HG03108 (cell line): ENCODE measurements at regions not wholly inside any gene's neighbourhood (a gene's known extent, or its start where the extent isn't known, plus 50 kb on each side); places are given as distances from the start of the nearest gene placed in this dataset.

Experiments used
- ATAC-seq: cut with Tn5 transposase; IDR thresholded peaks from one replicate; pipeline ENCODE4 v1.9.1; 2021; ENCODE audit warnings: moderate library complexity; ENCODE audit not compliant: unreplicated experiment

- ATAC-seq: no peak
Observed at GRCh38 chr3:104763007-104763406, 603.7 kb upstream of the ALCAM start.

- ATAC-seq: no peak
Observed at GRCh38 chr3:104764496-104764895, 602.2 kb upstream of the ALCAM start.

- ATAC-seq: no peak
Observed at GRCh38 chr3:104768886-104769285, 597.8 kb upstream of the ALCAM start.

DNA sequence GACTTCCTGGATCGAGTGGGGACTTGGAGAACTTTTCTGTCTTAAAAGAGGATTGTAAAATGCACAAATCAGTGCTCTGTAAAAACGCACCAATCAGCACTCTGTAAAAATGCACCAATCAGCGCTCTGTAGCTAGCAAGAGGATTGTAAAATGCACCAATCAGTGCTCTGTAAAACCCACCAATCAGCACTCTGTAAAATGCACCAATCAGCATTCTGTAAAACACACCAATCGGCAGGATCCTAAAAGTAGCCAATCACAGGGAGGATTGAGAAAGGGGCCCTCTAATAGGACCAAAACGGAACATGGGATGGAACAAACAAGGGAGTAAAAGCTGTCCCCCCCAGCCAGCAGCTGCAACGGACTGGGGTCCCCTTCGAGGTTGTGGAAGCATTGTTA lies 587.4 kb upstream of the ALCAM start:
- no peak for ATAC-seq

- no peak for ATAC-seq
Observed at GRCh38 chr3:104781112-104781511, 585.6 kb upstream of the ALCAM start.

GRCh38 chr3:104785947-104786346 lies 580.8 kb upstream of the ALCAM start:
- ATAC-seq: no peak

DNA sequence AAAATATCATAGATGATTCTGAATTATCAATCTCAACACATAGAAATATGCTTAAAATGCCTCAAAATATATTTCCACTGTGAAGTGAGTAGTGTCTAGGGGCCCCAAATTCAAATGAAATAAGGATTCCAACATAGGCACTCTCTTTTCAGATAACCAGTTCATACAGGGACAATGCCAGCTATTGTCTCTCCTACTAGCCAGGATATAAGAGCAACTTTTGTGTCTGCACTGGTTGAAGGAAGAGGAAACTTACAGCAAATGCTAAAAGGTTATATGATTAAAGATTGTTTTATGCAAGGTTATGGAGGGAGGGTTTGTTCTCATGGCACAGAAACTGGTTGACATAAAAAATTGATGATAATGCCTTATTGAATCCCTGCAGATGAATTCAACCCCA lies 579.4 kb upstream of the ALCAM start:
- ATAC-seq: no peak

DNA sequence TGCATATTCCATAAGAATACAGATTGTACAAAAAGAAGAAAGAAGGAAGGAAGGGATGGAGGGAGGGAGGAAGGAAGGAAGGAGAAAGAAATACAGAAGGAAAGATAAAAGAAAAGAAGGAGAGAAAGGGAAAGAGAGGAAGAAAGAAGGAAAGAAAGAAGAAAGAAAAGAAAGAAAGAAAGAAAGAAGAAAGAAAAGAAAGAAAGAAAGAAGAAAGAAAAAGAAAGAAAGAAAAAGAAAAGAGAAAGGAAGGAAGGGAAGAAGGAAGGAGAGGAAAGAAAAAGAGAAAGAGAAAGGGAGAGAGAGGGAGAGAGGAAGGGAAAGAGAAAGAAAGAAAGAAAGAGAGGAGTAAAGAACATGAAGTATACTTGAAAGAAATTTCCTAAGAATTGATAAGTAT lies 577.9 kb upstream of the ALCAM start:
- ATAC-seq: no peak

- no peak for ATAC-seq
Observed at GRCh38 chr3:104791331-104791730, 575.4 kb upstream of the ALCAM start.

DNA sequence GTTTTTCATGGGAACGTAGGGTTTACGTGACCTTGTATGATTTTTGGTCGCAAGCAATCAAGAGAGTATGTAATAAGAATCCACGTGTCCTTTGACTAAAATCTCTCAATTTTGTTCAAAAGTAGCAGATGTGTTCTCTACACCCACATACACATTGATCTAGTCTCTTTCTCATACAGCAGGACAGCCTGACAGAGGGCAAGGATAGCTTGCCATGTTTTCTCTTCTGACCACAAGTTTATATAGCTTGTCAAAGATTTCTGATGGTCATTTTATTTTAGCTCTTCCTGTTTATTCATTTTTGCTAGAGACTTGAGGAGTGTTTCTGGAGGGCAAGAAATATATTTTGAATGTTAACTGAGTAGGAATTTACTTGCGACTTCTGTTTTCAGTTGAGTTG lies 570.2 kb upstream of the ALCAM start:
- ATAC-seq: no peak

GRCh38 chr3:104805042-104805441 lies 561.7 kb upstream of the ALCAM start:
- no peak for ATAC-seq

GRCh38 chr3:104805508-104805907 lies 561.2 kb upstream of the ALCAM start:
- no peak for ATAC-seq

DNA sequence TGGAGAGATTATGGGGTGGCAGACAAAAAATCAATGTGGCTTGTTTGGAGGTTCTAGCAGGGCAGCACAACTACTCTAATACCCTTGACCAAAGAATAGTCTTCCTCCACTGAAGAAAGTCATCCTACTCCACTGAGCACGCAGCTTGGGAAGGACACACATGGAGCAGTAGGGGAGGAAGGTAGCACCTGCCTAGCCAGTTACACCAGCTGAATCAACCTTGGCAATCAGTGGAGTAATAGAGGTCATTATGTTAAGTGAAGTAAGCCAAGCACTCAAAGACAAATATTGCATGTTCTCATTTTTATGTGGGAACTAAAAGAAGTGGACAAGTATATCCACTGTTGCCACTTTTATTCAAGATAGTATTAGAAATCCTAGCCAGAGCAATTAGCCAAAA lies 555.8 kb upstream of the ALCAM start:
- ATAC-seq: no peak

- no peak for ATAC-seq
Observed at GRCh38 chr3:104816008-104816407, 550.7 kb upstream of the ALCAM start.

DNA sequence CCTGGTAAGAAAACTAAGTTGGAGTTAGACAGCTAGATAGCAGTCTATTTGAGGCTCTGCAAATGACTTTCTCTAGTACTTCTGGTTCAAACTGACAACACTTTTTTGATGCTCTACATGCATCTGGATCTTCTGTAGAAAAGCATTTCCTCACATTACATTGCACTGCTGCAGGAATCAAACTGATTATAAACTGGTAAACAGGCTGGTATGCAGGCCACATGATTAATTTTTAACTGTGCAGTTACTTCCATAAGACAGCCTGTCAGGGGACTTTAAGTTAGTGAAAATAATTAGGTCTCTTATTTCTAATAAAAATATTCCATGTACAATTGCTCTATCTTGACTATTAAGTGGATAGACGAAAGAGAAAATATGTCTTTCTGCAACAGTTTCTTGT lies 550.0 kb upstream of the ALCAM start:
- ATAC-seq: no peak

DNA sequence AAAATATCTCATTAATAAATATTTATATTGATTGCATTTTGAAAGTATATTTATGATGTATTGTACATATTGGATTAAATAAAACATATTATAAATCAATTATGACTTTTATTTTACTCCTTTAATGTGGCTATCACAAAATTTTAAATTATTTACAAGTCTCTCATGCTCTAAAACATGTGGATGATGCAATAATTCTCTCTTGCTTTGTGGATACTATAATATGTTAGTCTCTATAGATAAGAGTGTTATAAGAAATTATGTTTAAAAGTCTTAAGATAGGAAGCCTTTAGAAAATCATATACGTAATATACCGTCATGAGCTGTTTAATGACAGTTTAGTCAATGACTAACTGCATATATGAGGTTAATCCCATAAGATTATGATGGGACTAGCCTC lies 547.4 kb upstream of the ALCAM start:
- ATAC-seq: no peak

GRCh38 chr3:104820959-104821358 lies 545.8 kb upstream of the ALCAM start:
- ATAC-seq: no peak

GRCh38 chr3:104825116-104825515 lies 541.6 kb upstream of the ALCAM start:
- ATAC-seq: no peak

DNA sequence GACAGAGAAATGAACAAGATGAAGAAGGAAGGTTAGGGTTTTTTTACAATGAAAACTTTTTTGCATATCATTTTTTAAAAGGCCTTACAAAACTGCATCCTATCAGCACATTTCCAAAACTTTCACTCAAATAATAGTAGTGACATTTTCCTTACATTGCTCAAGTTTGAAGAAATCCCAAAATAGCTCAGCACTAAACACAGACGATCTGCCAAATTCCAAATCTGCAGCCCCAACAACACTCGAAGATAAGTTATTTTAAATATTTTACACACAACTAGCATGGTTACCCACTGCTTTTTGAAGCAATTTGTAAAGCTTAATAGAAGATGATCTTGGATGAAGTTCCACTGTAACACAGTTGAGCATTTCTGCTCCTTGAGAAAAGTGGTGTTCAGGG lies 535.6 kb upstream of the ALCAM start:
- ATAC-seq: no peak

DNA sequence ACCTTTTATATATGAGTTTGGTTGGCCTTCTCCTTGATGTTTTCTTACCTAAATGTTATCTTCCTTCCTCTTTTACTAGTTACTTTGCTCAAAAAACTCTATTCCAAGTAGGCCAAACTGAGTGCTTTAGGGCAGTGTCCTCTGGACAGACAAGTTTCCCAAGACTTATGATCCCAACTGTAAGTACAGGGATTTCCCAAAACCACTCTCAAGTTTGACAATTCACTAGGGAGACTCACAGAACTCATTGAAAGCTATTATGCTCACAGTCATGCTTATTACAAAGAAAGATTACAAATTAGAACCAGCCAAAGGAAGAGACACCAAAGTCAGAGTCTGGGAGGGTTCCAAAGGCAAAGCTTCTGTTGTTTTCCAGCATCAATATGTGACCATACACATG lies 534.2 kb upstream of the ALCAM start:
- no peak for ATAC-seq

DNA sequence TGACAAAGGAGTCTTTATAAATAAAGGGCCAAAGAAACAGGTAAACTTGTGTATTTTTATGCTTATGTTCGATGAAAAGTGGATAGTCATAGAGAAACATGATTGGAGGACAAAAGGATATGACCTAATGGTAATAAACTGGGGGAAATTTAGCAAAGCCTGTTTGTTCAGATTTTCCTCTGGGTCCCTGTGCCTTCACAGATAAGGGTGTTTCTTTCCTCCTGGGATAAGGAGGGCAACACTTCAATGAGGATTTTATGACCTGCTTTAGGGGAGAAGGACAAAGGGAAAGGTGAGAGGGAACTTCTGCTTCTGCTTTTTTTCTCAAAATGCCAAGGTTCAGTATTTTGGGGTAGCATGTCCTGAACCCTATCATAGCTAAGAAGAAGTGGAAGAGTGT lies 531.3 kb upstream of the ALCAM start:
- ATAC-seq: no peak

DNA sequence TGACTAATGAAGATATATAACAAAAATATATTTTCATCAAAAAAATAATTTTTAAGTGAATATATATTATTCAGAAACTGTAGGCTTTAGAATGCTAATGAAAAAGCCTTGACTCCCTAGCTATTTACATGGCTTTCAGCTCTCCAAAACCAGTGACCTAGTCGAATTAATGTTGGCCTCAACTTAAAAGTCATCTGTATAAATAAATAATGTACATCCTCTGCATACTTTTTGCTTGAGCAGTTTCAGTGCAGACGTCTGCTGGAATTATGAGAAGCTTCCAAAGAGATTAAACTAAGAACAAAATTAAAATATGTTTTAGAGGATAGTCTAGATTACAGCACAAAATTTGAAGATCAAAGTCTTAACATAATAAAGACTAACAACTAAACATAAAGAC lies 520.4 kb upstream of the ALCAM start:
- no peak for ATAC-seq

GRCh38 chr3:104849070-104849469 lies 517.6 kb upstream of the ALCAM start:
- no peak for ATAC-seq

- ATAC-seq: no peak
Observed at GRCh38 chr3:104854468-104854867, 512.2 kb upstream of the ALCAM start.
